CD4-positive, CD25-positive, alpha-beta regulatory T cell (primary cell): ENCODE measurements at regions not wholly inside any gene's neighbourhood (a gene's known extent, or its start where the extent isn't known, plus 50 kb on each side); places are given as distances from the start of the nearest gene placed in this dataset.

ENCODE experiments used
- ATAC-seq, 2 donors: fragments of 150-1000 bp; cut with Tn5 transposase; one replicate each; pipeline ENCODE4 v1.10.0; 2021; ENCODE audit warnings: low read depth in 2 of 2, moderate number of reproducible peaks in 2 of 2, moderate library complexity in 1 of 2
- DNase-seq, 3 donors: peaks; one replicate each; pipeline versions ENCODE4 v3.0.0 to v3.0.0-alpha.2; 2012 to 2022; ENCODE audit warnings: mixed read lengths in 1 of 3
- H3K27ac ChIP-seq: one replicate; pipeline ENCODE4 v1.7.0; 2013; ENCODE audit warnings: mild to moderate bottlenecking, low read length; ENCODE audit not compliant: insufficient read depth, poor library complexity, severe bottlenecking
- H3K27me3 ChIP-seq: one replicate; pipeline ENCODE4 v1.7.0; 2013; ENCODE audit warnings: low read length; ENCODE audit not compliant: control insufficient read depth, insufficient read depth
- H3K36me3 ChIP-seq: one replicate; pipeline ENCODE4 v1.7.0; 2013; ENCODE audit warnings: mild to moderate bottlenecking, low read length, moderate library complexity; ENCODE audit not compliant: control insufficient read depth, insufficient read depth
- H3K4me1 ChIP-seq: 2 replicates; pipeline ENCODE4 v1.7.0; 2013; ENCODE audit warnings: mild to moderate bottlenecking, low read length; ENCODE audit not compliant: insufficient read depth, control insufficient read depth, poor library complexity, severe bottlenecking
- H3K4me3 ChIP-seq: one replicate; pipeline ENCODE4 v1.7.0; 2013; ENCODE audit warnings: low read depth, mild to moderate bottlenecking, low read length, moderate library complexity
- H3K9me3 ChIP-seq, 2 experiments: 1 replicate in 1 of 2; 2 replicates in 1 of 2; pipeline ENCODE4 v1.7.0; 2013; ENCODE audit warnings: low read length in 2 of 2, mild to moderate bottlenecking in 1 of 2, moderate library complexity in 1 of 2; ENCODE audit not compliant: control insufficient read depth in 2 of 2
- H3K27ac Mint-ChIP-seq, 3 donors: one replicate each; pipeline ENCODE4 v1.8.0; 2020 to 2022; ENCODE audit warnings: mild to moderate bottlenecking in 3 of 3, mixed read lengths in 3 of 3, moderate library complexity in 2 of 3
- H3K27me3 Mint-ChIP-seq: one replicate; pipeline ENCODE4 v1.8.0; 2022; ENCODE audit warnings: mild to moderate bottlenecking, mixed read lengths
- H3K36me3 Mint-ChIP-seq: one replicate; pipeline ENCODE4 v1.8.0; 2020; ENCODE audit warnings: mixed read lengths
- H3K4me1 Mint-ChIP-seq, 4 donors: one replicate each; pipeline ENCODE4 v1.8.0; 2020 to 2022; ENCODE audit warnings: mixed read lengths in 4 of 4, mild to moderate bottlenecking in 1 of 4
- H3K4me3 Mint-ChIP-seq, 4 donors: one replicate each; pipeline ENCODE4 v1.8.0; 2020 to 2022; ENCODE audit warnings: mild to moderate bottlenecking in 4 of 4, mixed read lengths in 4 of 4, moderate library complexity in 3 of 4
- H3K9me3 Mint-ChIP-seq, 7 donors: one replicate each; pipeline ENCODE4 v1.8.0; 2020 to 2022; ENCODE audit warnings: mixed read lengths in 7 of 7, mild to moderate bottlenecking in 3 of 7, moderate library complexity in 2 of 7

- Mint-ChIP-seq H3K4me1 (no peaks in the 10 kb centered on the region), H3K27ac (no peak overlapping the region)
Measured at GRCh38 chr5:7066471-7067235, 329.3 kb upstream of the ADCY2 start.

GRCh38 chr5:7068156-7068555 is 327.8 kb upstream of the ADCY2 start:
- Mint-ChIP-seq H3K36me3 (no peaks in the 10 kb centered on the region), H3K4me1 (no peaks in the 10 kb centered on the region), H3K27ac (no peak overlapping the region), H3K4me3 (no peak overlapping the region), H3K9me3 (peaks cover 0 to 2% (median under 1%) of the 10 kb centered on the region in 7 donors), H3K27me3 (peaks cover 4% of the 10 kb centered on the region)
- no peak for ATAC-seq
- no peaks in the 10 kb centered on the region for H3K36me3 ChIP-seq
- H3K9me3 ChIP-seq: no peaks in the 10 kb centered on the region
- H3K27ac ChIP-seq: no peak overlapping the region
- H3K4me3 ChIP-seq: no peak overlapping the region
- no peaks in the 10 kb centered on the region for H3K4me1 ChIP-seq
- H3K27me3 ChIP-seq: no peaks in the 10 kb centered on the region
- no peak for DNase-seq

More at GRCh38 chr5:7066471-7067235, 329.3 kb upstream of the ADCY2 start:
- peaks cover 0 to 6% (median 2%) of the 10 kb centered on the region in 7 donors for H3K9me3 Mint-ChIP-seq
- DNase-seq: no peak
- Histone ChIP-seq H3K36me3 (no peaks in the 10 kb centered on the region), H3K27me3 (no peaks in the 10 kb centered on the region), H3K4me1 (no peaks in the 10 kb centered on the region), H3K4me3 (no peak overlapping the region), H3K27ac (no peak overlapping the region), H3K9me3 (no peaks in the 10 kb centered on the region)
- ATAC-seq: no peak
- H3K36me3 Mint-ChIP-seq: no peaks in the 10 kb centered on the region
- H3K4me3 Mint-ChIP-seq: no peak overlapping the region
- H3K27me3 Mint-ChIP-seq: peaks cover 4% of the 10 kb centered on the region

- H3K9me3 Mint-ChIP-seq: peaks cover 0 to 2% (median 0%) of the 10 kb centered on the region in 7 donors
- no peaks in the 10 kb centered on the region for H3K4me1 ChIP-seq
- no peaks in the 10 kb centered on the region for H3K36me3 Mint-ChIP-seq
- ATAC-seq (no peak), DNase-seq (no peak)
- H3K36me3 ChIP-seq: no peaks in the 10 kb centered on the region
- H3K9me3 ChIP-seq: no peaks in the 10 kb centered on the region
- no peak overlapping the region for H3K27ac ChIP-seq
- H3K27ac Mint-ChIP-seq: no peak overlapping the region
- H3K4me1 Mint-ChIP-seq: no peaks in the 10 kb centered on the region
- H3K27me3 ChIP-seq: no peaks in the 10 kb centered on the region
- peaks cover 4% of the 10 kb centered on the region for H3K27me3 Mint-ChIP-seq
- H3K4me3 ChIP-seq: no peak overlapping the region
- no peak overlapping the region for H3K4me3 Mint-ChIP-seq
Measured at GRCh38 chr5:7068899-7069298, 327.0 kb upstream of the ADCY2 start.

- H3K9me3 ChIP-seq: no peaks in the 10 kb centered on the region
- no peak for ATAC-seq
- Mint-ChIP-seq H3K9me3 (peaks cover 0 to 1% (median 0%) of the 10 kb centered on the region in 7 donors), H3K4me3 (no peak overlapping the region), H3K27me3 (peaks cover 4% of the 10 kb centered on the region), H3K27ac (no peak overlapping the region), H3K4me1 (no peaks in the 10 kb centered on the region), H3K36me3 (no peaks in the 10 kb centered on the region)
- DNase-seq: no peak
- H3K27me3 ChIP-seq: no peaks in the 10 kb centered on the region
- no peaks in the 10 kb centered on the region for H3K4me1 ChIP-seq
- no peak overlapping the region for H3K27ac ChIP-seq
- H3K36me3 ChIP-seq: no peaks in the 10 kb centered on the region
- H3K4me3 ChIP-seq: no peak overlapping the region
Measured at GRCh38 chr5:7072188-7072587, 323.8 kb upstream of the ADCY2 start.

GRCh38 chr5:7073666-7074065 is 322.3 kb upstream of the ADCY2 start:
- Histone ChIP-seq H3K9me3 (no peaks in the 10 kb centered on the region), H3K27me3 (no peaks in the 10 kb centered on the region), H3K27ac (no peak overlapping the region), H3K36me3 (no peaks in the 10 kb centered on the region), H3K4me3 (no peak overlapping the region), H3K4me1 (no peaks in the 10 kb centered on the region)
- Mint-ChIP-seq H3K27me3 (peaks cover 4% of the 10 kb centered on the region), H3K9me3 (no peaks in the 10 kb centered on the region), H3K36me3 (no peaks in the 10 kb centered on the region), H3K4me3 (no peak overlapping the region), H3K4me1 (no peaks in the 10 kb centered on the region), H3K27ac (no peak overlapping the region)
- ATAC-seq: no peak
- DNase-seq: no peak

GRCh38 chr5:7074176-7074575 is 321.8 kb upstream of the ADCY2 start:
- no peaks in the 10 kb centered on the region for H3K4me1 ChIP-seq
- no peaks in the 10 kb centered on the region for H3K9me3 ChIP-seq
- no peak for ATAC-seq
- H3K27ac ChIP-seq: no peak overlapping the region
- H3K36me3 ChIP-seq: no peaks in the 10 kb centered on the region
- H3K4me1 Mint-ChIP-seq: no peaks in the 10 kb centered on the region
- H3K27ac Mint-ChIP-seq: no peak overlapping the region
- DNase-seq: no peak
- no peak overlapping the region for H3K4me3 Mint-ChIP-seq
- H3K27me3 ChIP-seq: no peaks in the 10 kb centered on the region
- H3K36me3 Mint-ChIP-seq: no peaks in the 10 kb centered on the region
- H3K9me3 Mint-ChIP-seq: no peaks in the 10 kb centered on the region
- peaks cover 4% of the 10 kb centered on the region for H3K27me3 Mint-ChIP-seq
- no peak overlapping the region for H3K4me3 ChIP-seq

- H3K4me3 ChIP-seq: no peak overlapping the region
- H3K9me3 ChIP-seq: no peaks in the 10 kb centered on the region
- no peaks in the 10 kb centered on the region for H3K36me3 ChIP-seq
- no peaks in the 10 kb centered on the region for H3K4me1 ChIP-seq
- ATAC-seq: no peak
- Mint-ChIP-seq H3K36me3 (no peaks in the 10 kb centered on the region), H3K9me3 (no peaks in the 10 kb centered on the region), H3K4me3 (no peak overlapping the region), H3K27me3 (peaks cover 4% of the 10 kb centered on the region), H3K4me1 (no peaks in the 10 kb centered on the region), H3K27ac (no peak overlapping the region)
- no peak for DNase-seq
- no peaks in the 10 kb centered on the region for H3K27me3 ChIP-seq
- no peak overlapping the region for H3K27ac ChIP-seq
Measured at GRCh38 chr5:7075470-7075869, 320.5 kb upstream of the ADCY2 start.

- H3K9me3 Mint-ChIP-seq: no peaks in the 10 kb centered on the region
- Histone ChIP-seq H3K36me3 (no peaks in the 10 kb centered on the region), H3K4me3 (no peak overlapping the region), H3K27ac (no peak overlapping the region), H3K27me3 (no peaks in the 10 kb centered on the region), H3K4me1 (no peaks in the 10 kb centered on the region), H3K9me3 (no peaks in the 10 kb centered on the region)
- no peak overlapping the region for H3K4me3 Mint-ChIP-seq
- H3K27me3 Mint-ChIP-seq: no peaks in the 10 kb centered on the region
- DNase-seq: no peak
- H3K36me3 Mint-ChIP-seq: no peaks in the 10 kb centered on the region
- H3K27ac Mint-ChIP-seq: no peak overlapping the region
- no peak for ATAC-seq
- H3K4me1 Mint-ChIP-seq: no peaks in the 10 kb centered on the region
Measured at GRCh38 chr5:7078101-7078500, 317.8 kb upstream of the ADCY2 start.
